Activated B cell treated with CpG ODN at 0.5 μM for 24 hours (primary cell): ENCODE measurements at regions not wholly inside any gene's neighbourhood (a gene's known extent, or its start where the extent isn't known, plus 50 kb on each side); places are given as distances from the start of the nearest gene placed in this dataset.

Experiments used
- ATAC-seq: fragments of 200-7000 bp; cut with Tn5 transposase; one replicate; pipeline ENCODE4 v1.10.0; 2021; ENCODE audit warnings: low read depth, mild to moderate bottlenecking, moderate library complexity
- CTCF ChIA-PET: fragments of 350-600 bp; sonication (Branson Sonifier 250); formaldehyde crosslinking; loops from one replicate; lab custom pipeline; 2021; ENCODE audit warnings: antibody characterized with exemption; lab: Charles Lee
- POLR2A ChIA-PET: fragments of 350-600 bp; sonication (Branson Sonifier 250); formaldehyde crosslinking; loops from one replicate; lab custom pipeline; 2021; ENCODE audit warnings: antibody characterized with exemption; lab: Charles Lee
- DNase-seq: peaks from one replicate; pipeline ENCODE4 v3.0.0; 2022
- H3K27ac Mint-ChIP-seq: one replicate; pipeline ENCODE4 v1.8.0; 2020; ENCODE audit warnings: mixed read lengths
- H3K27me3 Mint-ChIP-seq: one replicate; pipeline ENCODE4 v1.8.0; 2021; ENCODE audit warnings: mixed read lengths
- H3K36me3 Mint-ChIP-seq: one replicate; pipeline ENCODE4 v1.8.0; 2021; ENCODE audit warnings: low read depth, mixed read lengths
- H3K4me1 Mint-ChIP-seq: one replicate; pipeline ENCODE4 v1.8.0; 2021; ENCODE audit warnings: mixed read lengths
- H3K4me3 Mint-ChIP-seq: one replicate; pipeline ENCODE4 v1.8.0; 2020; ENCODE audit warnings: mild to moderate bottlenecking, mixed read lengths
- H3K9me3 Mint-ChIP-seq: one replicate; pipeline ENCODE4 v1.8.0; 2020; ENCODE audit warnings: mixed read lengths
- CTCF ChIP-seq: fragments of 200-600 bp; IDR thresholded peaks from one replicate; pipeline ENCODE4 v1.8.0; 2022; ENCODE audit warnings: antibody characterized with exemption, mild to moderate bottlenecking
- intact Hi-C: fragments of 100-400 bp; cut with micrococcal nuclease; formaldehyde crosslinking; loops from one replicate; pipeline ENCODE4 v1.15.1; 2024

DNA sequence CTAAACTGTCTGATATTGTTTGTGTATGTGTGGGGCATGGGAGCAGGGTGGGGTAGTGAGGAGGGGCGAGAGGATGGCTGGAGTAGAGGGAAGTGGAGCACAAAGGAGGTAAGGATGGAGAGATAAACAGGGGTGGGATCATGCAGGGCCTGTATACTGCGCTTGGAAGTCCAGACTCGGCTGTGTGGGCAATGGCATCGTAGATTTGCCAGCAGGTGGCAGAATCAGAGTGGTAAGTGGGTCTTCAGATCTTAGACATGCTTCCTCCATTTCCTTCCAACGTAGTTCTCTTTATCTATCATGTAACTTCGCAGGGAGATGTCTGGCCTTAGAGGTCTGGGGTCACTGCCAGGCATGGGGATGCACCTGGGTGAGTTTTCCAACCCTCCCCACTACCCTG is 155.5 kb downstream of the PDGFRA start:
- no peak overlapping the region for H3K4me3 Mint-ChIP-seq
- ATAC-seq (no peak), DNase-seq (no peak)
- TF ChIP-seq CTCF, result no peak
- CTCF ChIA-PET, result no interaction called here
- no peaks in the 10 kb centered on the region for H3K4me1 Mint-ChIP-seq
- intact Hi-C loops, result no loop called here
- POLR2A ChIA-PET, result no interaction called here
- H3K27ac Mint-ChIP-seq, result no peak overlapping the region
- peaks cover 4% of the 10 kb centered on the region for H3K27me3 Mint-ChIP-seq
- H3K9me3 Mint-ChIP-seq, result peaks cover 5% of the 10 kb centered on the region
- no peaks in the 10 kb centered on the region for H3K36me3 Mint-ChIP-seq

DNA sequence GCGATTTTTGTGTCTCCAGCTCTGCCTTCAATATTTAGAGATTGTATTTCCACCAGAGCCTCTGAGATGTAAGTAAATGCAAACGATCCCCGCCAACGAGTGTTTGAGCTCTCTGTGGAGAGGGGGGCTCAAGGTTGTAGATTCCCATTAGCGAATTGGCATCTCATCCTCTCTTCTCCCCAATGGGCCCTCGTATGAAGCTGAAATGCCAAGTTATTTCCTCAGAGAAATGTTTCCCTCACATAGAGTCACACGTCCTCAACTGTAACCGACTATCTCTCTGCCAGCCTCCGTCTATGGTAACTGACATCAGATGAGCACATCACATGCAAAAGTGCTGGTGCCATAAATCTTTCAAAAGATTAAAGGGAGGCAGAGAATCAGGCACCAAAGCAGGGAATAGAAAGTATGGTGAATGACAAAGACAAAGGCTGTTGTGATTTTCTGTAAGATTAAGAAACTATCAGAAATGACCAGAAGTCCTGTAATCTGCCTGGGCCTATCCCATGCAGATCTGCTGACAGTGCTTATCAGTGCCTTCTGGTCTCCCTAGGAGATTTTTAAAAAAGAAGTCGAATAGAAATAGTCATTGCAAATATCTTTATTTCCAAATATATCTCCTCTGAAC is 157.1 kb downstream of the PDGFRA start:
- Mint-ChIP-seq H3K27ac (no peak overlapping the region), H3K36me3 (no peaks in the 10 kb centered on the region), H3K4me3 (no peak overlapping the region), H3K9me3 (peaks cover 5% of the 10 kb centered on the region), H3K27me3 (peaks cover 4% of the 10 kb centered on the region), H3K4me1 (no peaks in the 10 kb centered on the region)
- DNase-seq, result no peak
- ChIA-PET CTCF (no interaction called here), POLR2A (no interaction called here)
- intact Hi-C loops, result no loop called here
- no peak for TF ChIP-seq CTCF
- no peak for ATAC-seq

- ATAC-seq, result no peak
- POLR2A ChIA-PET, result no interaction called here
- intact Hi-C loops, result no loop called here
- H3K9me3 Mint-ChIP-seq, result peaks cover 5% of the 10 kb centered on the region
- no peak overlapping the region for H3K27ac Mint-ChIP-seq
- no peaks in the 10 kb centered on the region for H3K4me1 Mint-ChIP-seq
- DNase-seq, result no peak
- no peak for TF ChIP-seq CTCF
- CTCF ChIA-PET, result no interaction called here
- H3K36me3 Mint-ChIP-seq, result no peaks in the 10 kb centered on the region
- peaks cover 4% of the 10 kb centered on the region for H3K27me3 Mint-ChIP-seq
- H3K4me3 Mint-ChIP-seq, result no peak overlapping the region
These were observed 157.6 kb downstream of the PDGFRA start for GRCh38 chr4:54386693-54387092.

GRCh38 chr4:54390670-54391069 is 161.6 kb downstream of the PDGFRA start:
- no peak overlapping the region for H3K27ac Mint-ChIP-seq

GRCh38 chr4:54391104-54391503 is 162.0 kb downstream of the PDGFRA start:
- H3K27me3 Mint-ChIP-seq, result no peaks in the 10 kb centered on the region
- POLR2A ChIA-PET, result no interaction called here

More at GRCh38 chr4:54390670-54391069, 161.6 kb downstream of the PDGFRA start:
- POLR2A ChIA-PET, result no interaction called here
- H3K27me3 Mint-ChIP-seq, result no peaks in the 10 kb centered on the region
- peaks cover 5% of the 10 kb centered on the region for H3K9me3 Mint-ChIP-seq
- no peak overlapping the region for H3K4me3 Mint-ChIP-seq
- no peak for DNase-seq
- intact Hi-C loops, result no loop called here
- TF ChIP-seq CTCF, result no peak
- H3K36me3 Mint-ChIP-seq, result no peaks in the 10 kb centered on the region
- no peaks in the 10 kb centered on the region for H3K4me1 Mint-ChIP-seq
- CTCF ChIA-PET, result no interaction called here
- no peak for ATAC-seq

More at GRCh38 chr4:54391104-54391503, 162.0 kb downstream of the PDGFRA start:
- H3K9me3 Mint-ChIP-seq, result peaks cover 5% of the 10 kb centered on the region
- no peak overlapping the region for H3K4me3 Mint-ChIP-seq
- TF ChIP-seq CTCF, result no peak
- no peaks in the 10 kb centered on the region for H3K4me1 Mint-ChIP-seq
- ATAC-seq (no peak), DNase-seq (no peak)
- CTCF ChIA-PET, result no interaction called here
- H3K36me3 Mint-ChIP-seq, result no peaks in the 10 kb centered on the region
- intact Hi-C loops, result no loop called here
- no peak overlapping the region for H3K27ac Mint-ChIP-seq
